ENCODE measurements at regions not wholly inside any gene's neighbourhood (a gene's known extent, or its start where the extent isn't known, plus 50 kb on each side); places are given as distances from the start of the nearest gene placed in this dataset.
"Not testable (repeated sequence)": the region's sequence is repeated elsewhere in the genome, so short reads cannot be mapped to it uniquely, and the experiment has no call there.

GRCh38 chr10:30196559-30196958 is 137.2 kb upstream of the JCAD start:
- DNase-seq: not testable (repeated sequence)

- DNase-seq: no peak
These were observed 133.6 kb upstream of the JCAD start for GRCh38 chr10:30192846-30193608.

- no peak for DNase-seq
These were observed 131.5 kb upstream of the JCAD start for GRCh38 chr10:30190577-30191552.

GRCh38 chr10:30189238-30189580 is 129.8 kb upstream of the JCAD start:
- DNase-seq: no peak

- DNase-seq: no peak
These were observed 129.3 kb upstream of the JCAD start for GRCh38 chr10:30188556-30189237.

- no peak for DNase-seq
These were observed 128.7 kb upstream of the JCAD start for GRCh38 chr10:30188101-30188500.

- no peak for DNase-seq
These were observed 127.6 kb upstream of the JCAD start for GRCh38 chr10:30187010-30187409.

- no peak for DNase-seq
These were observed 127.0 kb upstream of the JCAD start for GRCh38 chr10:30186371-30186875.

- DNase-seq: no peak
These were observed 126.5 kb upstream of the JCAD start for GRCh38 chr10:30185916-30186315.

- DNase-seq: no peak
These were observed 126.0 kb upstream of the JCAD start for GRCh38 chr10:30185341-30185740.

- DNase-seq: no peak
These were observed 125.1 kb upstream of the JCAD start for GRCh38 chr10:30184397-30185033.

GRCh38 chr10:30183055-30183402 is 123.6 kb upstream of the JCAD start:
- no peak for DNase-seq

GRCh38 chr10:30182191-30183054 is 123.0 kb upstream of the JCAD start:
- DNase-seq: no peak

- no peak for DNase-seq
These were observed 119.1 kb upstream of the JCAD start for GRCh38 chr10:30178356-30178964.

- no peak for DNase-seq
These were observed 117.6 kb upstream of the JCAD start for GRCh38 chr10:30176776-30177533.

- DNase-seq: no peak
These were observed 116.8 kb upstream of the JCAD start for GRCh38 chr10:30176182-30176581.

GRCh38 chr10:30172673-30173072 is 113.3 kb upstream of the JCAD start:
- no peak for DNase-seq

- DNase-seq: no peak
These were observed 112.7 kb upstream of the JCAD start for GRCh38 chr10:30172091-30172490.

- DNase-seq: no peak
These were observed 112.2 kb upstream of the JCAD start for GRCh38 chr10:30171601-30172000.

GRCh38 chr10:30170814-30171213 is 111.4 kb upstream of the JCAD start:
- no peak for DNase-seq

GRCh38 chr10:30170146-30170545 is 110.8 kb upstream of the JCAD start:
- DNase-seq: no peak

All from GF-D8 (cell line).